OCI-LY7 (cell line): ENCODE measurements at regions not wholly inside any gene's neighbourhood (a gene's known extent, or its start where the extent isn't known, plus 50 kb on each side); places are given as distances from the start of the nearest gene placed in this dataset.

ENCODE experiments used
- BruUV-seq: library from RNA; stranded (reverse); fragments of 400-500 nt; replicated peaks from 2 replicates; lab custom pipeline; 2021; lab: Mats Ljungman, UMichigan
- CTCF ChIA-PET: fragments of 300-600 bp; sonication (Branson Sonifier 250); formaldehyde crosslinking; loops from one replicate; lab custom pipeline; 2022; ENCODE audit warnings: antibody characterized with exemption; ENCODE audit not compliant: unreplicated experiment; lab: Charles Lee
- POLR2A ChIA-PET: fragments of 300-600 bp; sonication (Branson Sonifier 250); formaldehyde crosslinking; loops from one replicate; lab custom pipeline; 2022; ENCODE audit warnings: antibody characterized with exemption; lab: Charles Lee
- DNase-seq: peaks from one replicate; pipeline ENCODE4 v3.0.0-alpha.2; 2015; ENCODE audit warnings: low spot score
- H2AFZ ChIP-seq: fragments of 200-600 bp; sonication (generic), shearing (Covaris generic); 2 replicates; pipeline ENCODE4 v1.6.1; 2014; ENCODE audit warnings: mild to moderate bottlenecking, antibody characterized with exemption, low read length, moderate library complexity
- H3K27ac ChIP-seq: fragments of 200-600 bp; sonication (generic); 2 replicates; pipeline ENCODE4 v1.5.1; 2014; ENCODE audit warnings: mixed run types, low read depth, mild to moderate bottlenecking, moderate library complexity, low read length, inconsistent platforms; ENCODE audit not compliant: poor library complexity, severe bottlenecking
- H3K36me3 ChIP-seq: fragments of 200-600 bp; sonication (generic); 2 replicates; pipeline ENCODE4 v1.6.1; 2014; ENCODE audit warnings: mild to moderate bottlenecking, antibody characterized with exemption, low read length, moderate library complexity, mixed read lengths; ENCODE audit not compliant: insufficient read depth
- H3K4me1 ChIP-seq: fragments of 200-600 bp; sonication (generic); 2 replicates; pipeline ENCODE4 v1.5.1; 2014; ENCODE audit warnings: mild to moderate bottlenecking, low read length; ENCODE audit not compliant: insufficient read depth, poor library complexity, severe bottlenecking
- H3K4me2 ChIP-seq: fragments of 200-600 bp; sonication (generic); 2 replicates; pipeline ENCODE4 v1.6.1; 2014; ENCODE audit warnings: mild to moderate bottlenecking, low read length
- H3K4me3 ChIP-seq: fragments of 200-600 bp; sonication (generic); 2 replicates; pipeline ENCODE4 v1.5.1; 2014; ENCODE audit warnings: mild to moderate bottlenecking, low read depth, low read length; ENCODE audit not compliant: poor library complexity, severe bottlenecking
- H3K79me2 ChIP-seq: fragments of 200-600 bp; sonication (generic); 2 replicates; pipeline ENCODE4 v1.6.1; 2016; ENCODE audit warnings: low read depth, mild to moderate bottlenecking, low read length, moderate library complexity, mixed read lengths; ENCODE audit not compliant: insufficient read depth
- H3K9me2 ChIP-seq: fragments of 200-600 bp; sonication (generic); 2 replicates; pipeline ENCODE4 v1.6.1; 2016; ENCODE audit warnings: mild to moderate bottlenecking, low read length, mixed read lengths; ENCODE audit not compliant: insufficient read depth
- H3K9me3 ChIP-seq: fragments of 200-600 bp; sonication (generic); 2 replicates; pipeline ENCODE4 v1.6.1; 2014; ENCODE audit warnings: mild to moderate bottlenecking, mixed run types, low read length, mixed read lengths
- H4K20me1 ChIP-seq: fragments of 200-600 bp; sonication (generic); 2 replicates; pipeline ENCODE4 v1.6.1; 2014; ENCODE audit warnings: mild to moderate bottlenecking, antibody characterized with exemption, low read length, moderate library complexity, mixed read lengths; ENCODE audit not compliant: insufficient read depth
- CTCF ChIP-seq: fragments of 200-600 bp; sonication (generic); conservative IDR thresholded peaks from 2 replicates; pipeline ENCODE4 v1.5.1; 2014; ENCODE audit warnings: mild to moderate bottlenecking, antibody characterized with exemption, low read length, moderate library complexity, mixed read lengths
- EZH2phosphoT487 ChIP-seq: fragments of 200-600 bp; sonication (generic); IDR thresholded peaks from 2 replicates; pipeline ENCODE4 v1.6.1; 2018; ENCODE audit warnings: low read depth, borderline replicate concordance, mild to moderate bottlenecking, mixed run types, antibody characterized with exemption, low read length, moderate library complexity, mixed read lengths
- intact Hi-C: fragments of 100-400 bp; cut with micrococcal nuclease; formaldehyde crosslinking; loops from one replicate; pipeline ENCODE4 v1.10.0; 2022; ENCODE audit not compliant: unreplicated experiment

GRCh38 chr11:8329847-8330361, 66.2 kb upstream of the LMO1 start:
- CTCF ChIA-PET, result no interaction called here

GRCh38 chr11:8329336-8329735, 65.7 kb upstream of the LMO1 start:
- H3K9me3 ChIP-seq, result no peaks in the 10 kb centered on the region
- H3K4me1 ChIP-seq, result no peaks in the 10 kb centered on the region
- ChIA-PET POLR2A (no interaction called here), CTCF (no interaction called here)
- no peak overlapping the region for H2AFZ ChIP-seq
- H4K20me1 ChIP-seq, result no peaks in the 10 kb centered on the region
- DNase-seq, result no peak
- H3K4me2 ChIP-seq, result no peak overlapping the region
- H3K36me3 ChIP-seq, result no peaks in the 10 kb centered on the region
- H3K9me2 ChIP-seq, result no peaks in the 10 kb centered on the region
- intact Hi-C loops, result no loop called here
- no peak overlapping the region for H3K4me3 ChIP-seq
- H3K27ac ChIP-seq, result no peak overlapping the region
- no peaks in the 10 kb centered on the region for H3K79me2 ChIP-seq
- BruUV-seq, result no TSS peak
- TF ChIP-seq EZH2phosphoT487 (no peak), CTCF (no peak)

More at GRCh38 chr11:8329847-8330361, 66.2 kb upstream of the LMO1 start:
- Histone ChIP-seq H3K4me2 (no peak overlapping the region), H4K20me1 (no peaks in the 10 kb centered on the region), H3K4me1 (no peaks in the 10 kb centered on the region), H3K9me2 (no peaks in the 10 kb centered on the region), H3K27ac (no peak overlapping the region), H3K36me3 (no peaks in the 10 kb centered on the region), H2AFZ (no peak overlapping the region), H3K79me2 (no peaks in the 10 kb centered on the region), H3K4me3 (no peak overlapping the region), H3K9me3 (no peaks in the 10 kb centered on the region)
- DNase-seq, result no peak
- intact Hi-C loops, result loop anchor here (10.0 kb wide), 1 partner anchor 235 kb away; no protein-coding TSS in a partner anchor
- TF ChIP-seq CTCF (no peak), EZH2phosphoT487 (no peak)
- BruUV-seq, result no TSS peak
- POLR2A ChIA-PET, result no interaction called here

DNA sequence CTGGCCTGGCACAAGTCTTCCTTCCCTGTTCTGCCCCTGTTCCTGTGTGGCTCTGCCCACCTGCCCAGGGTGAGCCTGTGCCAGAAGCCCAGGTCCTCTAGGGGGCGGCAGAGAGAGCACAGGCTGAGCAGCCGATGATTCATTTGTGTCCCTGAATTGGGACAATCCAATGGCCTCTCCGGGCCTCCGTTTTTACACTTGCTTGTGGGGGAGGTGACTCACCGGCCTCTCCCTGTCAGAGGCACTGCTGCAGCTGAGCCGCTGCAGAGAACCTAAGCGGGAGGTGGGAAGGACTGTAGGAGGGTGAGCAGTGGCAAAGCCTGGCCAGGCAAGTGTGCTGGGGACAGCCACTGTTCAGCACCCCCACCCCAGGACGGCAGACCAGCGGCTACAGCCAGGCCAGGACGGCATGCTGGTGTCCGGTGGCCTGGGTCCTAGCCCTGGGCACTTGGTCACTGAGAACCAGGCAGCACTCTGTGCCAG, 65.2 kb upstream of the LMO1 start:
- CTCF ChIA-PET, result no interaction called here

More for the DNA sequence above, 65.2 kb upstream of the LMO1 start:
- peak; percentile 42 for DNase-seq
- Histone ChIP-seq H3K79me2 (no peaks in the 10 kb centered on the region), H3K4me1 (no peaks in the 10 kb centered on the region), H4K20me1 (no peaks in the 10 kb centered on the region), H3K27ac (no peak overlapping the region), H3K4me2 (no peak overlapping the region), H2AFZ (no peak overlapping the region), H3K9me2 (no peaks in the 10 kb centered on the region), H3K36me3 (no peaks in the 10 kb centered on the region), H3K4me3 (no peak overlapping the region), H3K9me3 (no peaks in the 10 kb centered on the region)
- POLR2A ChIA-PET, result no interaction called here
- no TSS peak for BruUV-seq
- TF ChIP-seq EZH2phosphoT487 (no peak), CTCF (peak; percentile 86)
- intact Hi-C loops, result no loop called here
